ENCODE measurements at regions not wholly inside any gene's neighbourhood (a gene's known extent, or its start where the extent isn't known, plus 50 kb on each side); places are given as distances from the start of the nearest gene placed in this dataset.

- H3K36me3 ChIP-seq (ENCODE audit: control insufficient read depth, insufficient read depth, low read length), result no peaks in the 10 kb centered on the region
- no peak overlapping the region for H3K4me3 ChIP-seq (replicated peaks; ENCODE audit: low read depth, low read length)
- no peak for DNase-seq (ENCODE audit: extremely low read depth, insufficient read length)
- no peaks in the 10 kb centered on the region for H3K27me3 ChIP-seq (replicated peaks; ENCODE audit: control insufficient read depth, insufficient read depth, low read length)
- no peak for TF ChIP-seq CTCF (IDR thresholded peaks at IDR 0.05; ENCODE audit: insufficient read depth, low read length, poor library complexity, severe bottlenecking)
These were observed 92.8 kb upstream of the RAD23B start for GRCh38 chr9:107190061-107190935.

GRCh38 chr9:107190936-107191290, 92.2 kb upstream of the RAD23B start:
- no peak for DNase-seq (ENCODE audit: extremely low read depth, insufficient read length)
- Histone ChIP-seq H3K27me3 (replicated peaks; ENCODE audit: control insufficient read depth, insufficient read depth, low read length) (no peaks in the 10 kb centered on the region), H3K4me3 (replicated peaks; ENCODE audit: low read depth, low read length) (no peak overlapping the region), H3K36me3 (ENCODE audit: control insufficient read depth, insufficient read depth, low read length) (no peaks in the 10 kb centered on the region)
- TF ChIP-seq CTCF (IDR thresholded peaks at IDR 0.05; ENCODE audit: insufficient read depth, low read length, poor library complexity, severe bottlenecking), result no peak

GRCh38 chr9:107193251-107193650, 89.8 kb upstream of the RAD23B start:
- Histone ChIP-seq H3K27me3 (replicated peaks; ENCODE audit: control insufficient read depth, insufficient read depth, low read length) (no peaks in the 10 kb centered on the region), H3K4me3 (replicated peaks; ENCODE audit: low read depth, low read length) (no peak overlapping the region), H3K36me3 (ENCODE audit: control insufficient read depth, insufficient read depth, low read length) (no peaks in the 10 kb centered on the region)
- no peak for TF ChIP-seq CTCF (IDR thresholded peaks at IDR 0.05; ENCODE audit: insufficient read depth, low read length, poor library complexity, severe bottlenecking)
- no peak for DNase-seq (ENCODE audit: extremely low read depth, insufficient read length)

- H3K27me3 ChIP-seq (replicated peaks; ENCODE audit: control insufficient read depth, insufficient read depth, low read length), result no peaks in the 10 kb centered on the region
- no peaks in the 10 kb centered on the region for H3K36me3 ChIP-seq (ENCODE audit: control insufficient read depth, insufficient read depth, low read length)
- H3K4me3 ChIP-seq (replicated peaks; ENCODE audit: low read depth, low read length), result no peak overlapping the region
- TF ChIP-seq CTCF (IDR thresholded peaks at IDR 0.05; ENCODE audit: insufficient read depth, low read length, poor library complexity, severe bottlenecking), result no peak
- no peak for DNase-seq (ENCODE audit: extremely low read depth, insufficient read length)
These were observed 84.4 kb upstream of the RAD23B start for GRCh38 chr9:107198718-107199117.

GRCh38 chr9:107208121-107208520, 75.0 kb upstream of the RAD23B start:
- TF ChIP-seq CTCF (IDR thresholded peaks at IDR 0.05; ENCODE audit: insufficient read depth, low read length, poor library complexity, severe bottlenecking), result no peak
- H3K4me3 ChIP-seq (replicated peaks; ENCODE audit: low read depth, low read length), result no peak overlapping the region
- H3K27me3 ChIP-seq (replicated peaks; ENCODE audit: control insufficient read depth, insufficient read depth, low read length), result no peaks in the 10 kb centered on the region
- H3K36me3 ChIP-seq (ENCODE audit: control insufficient read depth, insufficient read depth, low read length), result no peaks in the 10 kb centered on the region
- no peak for DNase-seq (ENCODE audit: extremely low read depth, insufficient read length)
